HEK293 (cell line): ENCODE measurements at regions not wholly inside any gene's neighbourhood (a gene's known extent, or its start where the extent isn't known, plus 50 kb on each side); places are given as distances from the start of the nearest gene placed in this dataset.

ENCODE experiments used
- ZBTB20 ChIP-seq: fragments of 450-650 bp; formaldehyde crosslinking; IDR thresholded peaks from 2 replicates; pipeline ENCODE4 v1.5.1; 2016; ENCODE audit warnings: missing biosample characterization, missing genetic modification characterization
- ZNF146 ChIP-seq: fragments of 450-650 bp; formaldehyde crosslinking; IDR thresholded peaks from 2 replicates; pipeline ENCODE4 v1.5.1; 2016; ENCODE audit warnings: missing biosample characterization, missing genetic modification characterization
- ZNF2 ChIP-seq: fragments of 450-650 bp; formaldehyde crosslinking; IDR thresholded peaks from 2 replicates; pipeline ENCODE4 v1.5.1; 2016; ENCODE audit warnings: missing biosample characterization, missing genetic modification characterization
- ZNF239 ChIP-seq: fragments of 450-650 bp; formaldehyde crosslinking; IDR thresholded peaks from 2 replicates; pipeline ENCODE4 v1.5.1; 2016; ENCODE audit warnings: missing biosample characterization, missing genetic modification characterization
- ZNF549 ChIP-seq: fragments of 450-650 bp; IDR thresholded peaks from 2 replicates; pipeline ENCODE4 v1.5.1; 2018; ENCODE audit warnings: missing biosample characterization, missing genetic modification characterization, mild to moderate bottlenecking, inconsistent platforms, moderate library complexity
- ZNF629 ChIP-seq: fragments of 450-650 bp; formaldehyde crosslinking; IDR thresholded peaks from 2 replicates; pipeline ENCODE4 v1.5.1; 2017; ENCODE audit warnings: missing biosample characterization, missing genetic modification characterization
- ZNF776 ChIP-seq: fragments of 450-650 bp; formaldehyde crosslinking; IDR thresholded peaks from 2 replicates; pipeline ENCODE4 v1.5.0; 2017; ENCODE audit warnings: missing biosample characterization, missing genetic modification characterization, borderline replicate concordance
- TF ChIP-seq, protein P1 (sequence below): fragments of 450-650 bp; formaldehyde crosslinking; IDR thresholded peaks from 2 replicates; pipeline ENCODE4 v1.5.1; 2017; ENCODE audit warnings: missing biosample characterization, missing genetic modification characterization
- TF ChIP-seq, protein P2 (sequence below): fragments of 450-650 bp; formaldehyde crosslinking; IDR thresholded peaks from 2 replicates; pipeline ENCODE4 v1.5.1; 2016; ENCODE audit warnings: missing biosample characterization, missing genetic modification characterization
- TF ChIP-seq, protein P3 (sequence below): fragments of 450-650 bp; formaldehyde crosslinking; IDR thresholded peaks from 2 replicates; pipeline ENCODE4 v1.5.1; 2016; ENCODE audit warnings: missing biosample characterization, missing genetic modification characterization

DNA sequence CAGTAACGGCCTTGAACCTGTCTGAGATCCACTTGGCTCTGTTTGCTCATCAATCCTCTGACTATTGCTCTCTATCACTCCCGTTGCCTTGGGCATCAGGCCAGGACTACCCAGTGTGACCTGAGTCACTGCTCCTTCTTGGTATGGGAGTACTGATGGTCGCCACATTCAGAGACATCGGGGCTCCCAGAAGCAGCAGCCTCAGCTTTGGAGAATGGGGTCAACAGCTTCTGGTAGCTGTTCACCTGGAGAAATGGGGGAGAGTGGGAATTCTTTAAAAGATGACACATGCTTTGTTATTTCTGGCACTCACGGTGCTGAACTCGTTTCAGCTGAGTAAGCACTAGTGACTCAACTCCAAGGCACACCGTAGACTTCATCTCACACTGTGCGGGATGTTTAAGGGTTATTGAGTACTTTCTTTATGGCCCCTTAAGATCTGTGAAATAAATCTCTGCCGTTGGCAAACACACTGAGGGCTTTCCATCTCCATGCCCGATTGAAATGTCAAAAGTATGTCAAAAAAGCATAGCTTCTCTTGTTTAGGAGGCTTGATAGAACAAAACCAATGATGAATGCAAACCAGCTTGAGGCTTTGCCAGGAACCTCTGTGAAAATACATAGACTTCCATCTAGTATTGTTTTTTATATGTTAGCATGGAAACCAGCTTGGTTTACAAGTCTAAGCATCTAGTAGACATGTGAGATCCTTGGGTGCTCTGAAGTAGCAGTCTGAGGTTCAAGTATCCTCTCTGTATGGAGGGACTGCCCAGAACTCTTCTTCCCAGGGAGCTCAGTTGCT is 333.1 kb downstream of the CXCL12 start:
- no peak for TF ChIP-seq ZNF146
- TF ChIP-seq, protein P1, sequence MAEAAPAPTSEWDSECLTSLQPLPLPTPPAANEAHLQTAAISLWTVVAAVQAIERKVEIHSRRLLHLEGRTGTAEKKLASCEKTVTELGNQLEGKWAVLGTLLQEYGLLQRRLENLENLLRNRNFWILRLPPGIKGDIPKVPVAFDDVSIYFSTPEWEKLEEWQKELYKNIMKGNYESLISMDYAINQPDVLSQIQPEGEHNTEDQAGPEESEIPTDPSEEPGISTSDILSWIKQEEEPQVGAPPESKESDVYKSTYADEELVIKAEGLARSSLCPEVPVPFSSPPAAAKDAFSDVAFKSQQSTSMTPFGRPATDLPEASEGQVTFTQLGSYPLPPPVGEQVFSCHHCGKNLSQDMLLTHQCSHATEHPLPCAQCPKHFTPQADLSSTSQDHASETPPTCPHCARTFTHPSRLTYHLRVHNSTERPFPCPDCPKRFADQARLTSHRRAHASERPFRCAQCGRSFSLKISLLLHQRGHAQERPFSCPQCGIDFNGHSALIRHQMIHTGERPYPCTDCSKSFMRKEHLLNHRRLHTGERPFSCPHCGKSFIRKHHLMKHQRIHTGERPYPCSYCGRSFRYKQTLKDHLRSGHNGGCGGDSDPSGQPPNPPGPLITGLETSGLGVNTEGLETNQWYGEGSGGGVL (tag by site-specific recombination) = peak; percentile 38; the same call in 1 of the 2 replicates
- TF ChIP-seq, protein P2, sequence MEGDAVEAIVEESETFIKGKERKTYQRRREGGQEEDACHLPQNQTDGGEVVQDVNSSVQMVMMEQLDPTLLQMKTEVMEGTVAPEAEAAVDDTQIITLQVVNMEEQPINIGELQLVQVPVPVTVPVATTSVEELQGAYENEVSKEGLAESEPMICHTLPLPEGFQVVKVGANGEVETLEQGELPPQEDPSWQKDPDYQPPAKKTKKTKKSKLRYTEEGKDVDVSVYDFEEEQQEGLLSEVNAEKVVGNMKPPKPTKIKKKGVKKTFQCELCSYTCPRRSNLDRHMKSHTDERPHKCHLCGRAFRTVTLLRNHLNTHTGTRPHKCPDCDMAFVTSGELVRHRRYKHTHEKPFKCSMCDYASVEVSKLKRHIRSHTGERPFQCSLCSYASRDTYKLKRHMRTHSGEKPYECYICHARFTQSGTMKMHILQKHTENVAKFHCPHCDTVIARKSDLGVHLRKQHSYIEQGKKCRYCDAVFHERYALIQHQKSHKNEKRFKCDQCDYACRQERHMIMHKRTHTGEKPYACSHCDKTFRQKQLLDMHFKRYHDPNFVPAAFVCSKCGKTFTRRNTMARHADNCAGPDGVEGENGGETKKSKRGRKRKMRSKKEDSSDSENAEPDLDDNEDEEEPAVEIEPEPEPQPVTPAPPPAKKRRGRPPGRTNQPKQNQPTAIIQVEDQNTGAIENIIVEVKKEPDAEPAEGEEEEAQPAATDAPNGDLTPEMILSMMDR (tag by site-specific recombination) = no peak
- TF ChIP-seq, protein P3, sequence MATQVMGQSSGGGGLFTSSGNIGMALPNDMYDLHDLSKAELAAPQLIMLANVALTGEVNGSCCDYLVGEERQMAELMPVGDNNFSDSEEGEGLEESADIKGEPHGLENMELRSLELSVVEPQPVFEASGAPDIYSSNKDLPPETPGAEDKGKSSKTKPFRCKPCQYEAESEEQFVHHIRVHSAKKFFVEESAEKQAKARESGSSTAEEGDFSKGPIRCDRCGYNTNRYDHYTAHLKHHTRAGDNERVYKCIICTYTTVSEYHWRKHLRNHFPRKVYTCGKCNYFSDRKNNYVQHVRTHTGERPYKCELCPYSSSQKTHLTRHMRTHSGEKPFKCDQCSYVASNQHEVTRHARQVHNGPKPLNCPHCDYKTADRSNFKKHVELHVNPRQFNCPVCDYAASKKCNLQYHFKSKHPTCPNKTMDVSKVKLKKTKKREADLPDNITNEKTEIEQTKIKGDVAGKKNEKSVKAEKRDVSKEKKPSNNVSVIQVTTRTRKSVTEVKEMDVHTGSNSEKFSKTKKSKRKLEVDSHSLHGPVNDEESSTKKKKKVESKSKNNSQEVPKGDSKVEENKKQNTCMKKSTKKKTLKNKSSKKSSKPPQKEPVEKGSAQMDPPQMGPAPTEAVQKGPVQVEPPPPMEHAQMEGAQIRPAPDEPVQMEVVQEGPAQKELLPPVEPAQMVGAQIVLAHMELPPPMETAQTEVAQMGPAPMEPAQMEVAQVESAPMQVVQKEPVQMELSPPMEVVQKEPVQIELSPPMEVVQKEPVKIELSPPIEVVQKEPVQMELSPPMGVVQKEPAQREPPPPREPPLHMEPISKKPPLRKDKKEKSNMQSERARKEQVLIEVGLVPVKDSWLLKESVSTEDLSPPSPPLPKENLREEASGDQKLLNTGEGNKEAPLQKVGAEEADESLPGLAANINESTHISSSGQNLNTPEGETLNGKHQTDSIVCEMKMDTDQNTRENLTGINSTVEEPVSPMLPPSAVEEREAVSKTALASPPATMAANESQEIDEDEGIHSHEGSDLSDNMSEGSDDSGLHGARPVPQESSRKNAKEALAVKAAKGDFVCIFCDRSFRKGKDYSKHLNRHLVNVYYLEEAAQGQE (tag by site-specific recombination) = no peak
- peak; percentile 76; the same call in 1 of the 2 replicates for TF ChIP-seq ZNF629 (tag by site-specific recombination)
- no peak for TF ChIP-seq ZNF776 (tag by site-specific recombination)
- TF ChIP-seq ZBTB20 (tag by site-specific recombination) = no peak
- TF ChIP-seq ZNF239 (tag by site-specific recombination) = no peak
- no peak for TF ChIP-seq ZNF2 (tag by site-specific recombination)
- no peak for TF ChIP-seq ZNF549
